ENCODE measurements at regions not wholly inside any gene's neighbourhood (a gene's known extent, or its start where the extent isn't known, plus 50 kb on each side); places are given as distances from the start of the nearest gene placed in this dataset.
"Not testable (repeated sequence)": the region's sequence is repeated elsewhere in the genome, so short reads cannot be mapped to it uniquely, and the experiment has no call there.

- not testable (repeated sequence) for H3K27ac ChIP-seq (ENCODE audit: low read length); H3K9ac ChIP-seq (ENCODE audit: low read length); H3K36me3 ChIP-seq (ENCODE audit: control insufficient read depth, low read depth, low read length); H3K9me3 ChIP-seq (ENCODE audit: control insufficient read depth, low read depth, low read length); H3K4me3 ChIP-seq (ENCODE audit: low read length); H3K27me3 ChIP-seq (ENCODE audit: control insufficient read depth, insufficient read depth, low read length); H3K4me1 ChIP-seq (ENCODE audit: control insufficient read depth, low read depth, low read length)
Observed at GRCh38 chrX:125614591-125615343, 295.1 kb downstream of the TEX13C start.

DNA sequence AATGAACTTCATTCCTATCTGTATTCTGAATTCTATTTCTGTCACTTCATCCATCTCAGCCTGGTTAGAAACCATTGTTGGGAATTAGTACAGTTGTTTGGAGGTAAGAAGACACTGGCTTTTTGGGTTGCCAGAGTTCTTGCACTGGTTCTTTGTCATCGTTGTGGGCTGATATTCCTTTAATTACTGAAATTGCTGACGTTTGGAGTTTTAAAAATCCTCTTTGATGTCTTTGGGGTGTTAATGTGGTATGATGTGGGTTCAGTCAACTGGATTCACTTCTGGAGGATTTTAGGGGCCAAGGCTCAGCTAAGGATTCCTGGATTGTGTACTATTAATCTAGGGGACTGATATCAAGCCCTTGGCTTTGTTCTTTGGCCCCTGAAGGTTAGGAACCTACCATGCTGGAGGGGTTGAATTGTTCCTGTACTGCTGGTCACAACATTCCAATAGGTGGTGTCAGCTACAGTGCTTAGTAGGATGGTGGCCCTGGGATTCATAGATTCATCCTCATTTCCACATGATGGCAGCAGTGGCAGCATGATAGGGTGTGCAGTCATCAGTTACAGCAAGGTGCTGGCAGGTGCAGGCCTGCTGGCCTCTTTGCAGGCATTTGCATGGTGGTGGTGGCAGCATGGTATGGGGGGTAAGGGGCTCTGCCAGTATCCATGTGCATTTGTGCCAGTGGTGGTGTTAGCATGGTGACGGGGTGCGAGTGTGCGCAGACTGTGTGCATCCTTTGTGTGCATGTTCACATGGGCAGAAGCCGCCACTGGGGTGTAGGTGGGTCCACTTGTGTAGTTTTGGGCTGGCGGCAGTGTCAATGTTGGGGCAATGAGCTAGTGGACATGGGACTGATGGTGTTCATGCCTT is 301.3 kb downstream of the TEX13C start:
- H3K36me3 ChIP-seq (ENCODE audit: control insufficient read depth, low read depth, low read length), result no peaks in the 10 kb centered on the region
- H3K27me3 ChIP-seq (ENCODE audit: control insufficient read depth, insufficient read depth, low read length), result no peaks in the 10 kb centered on the region
- H3K4me3 ChIP-seq (ENCODE audit: low read length), result no peak overlapping the region
- no peaks in the 10 kb centered on the region for H3K4me1 ChIP-seq (ENCODE audit: control insufficient read depth, low read depth, low read length)
- no peak overlapping the region for H3K27ac ChIP-seq (ENCODE audit: low read length)
- H3K9me3 ChIP-seq (ENCODE audit: control insufficient read depth, low read depth, low read length), result peaks cover 3% of the 10 kb centered on the region
- H3K9ac ChIP-seq (ENCODE audit: low read length), result no peak overlapping the region

DNA sequence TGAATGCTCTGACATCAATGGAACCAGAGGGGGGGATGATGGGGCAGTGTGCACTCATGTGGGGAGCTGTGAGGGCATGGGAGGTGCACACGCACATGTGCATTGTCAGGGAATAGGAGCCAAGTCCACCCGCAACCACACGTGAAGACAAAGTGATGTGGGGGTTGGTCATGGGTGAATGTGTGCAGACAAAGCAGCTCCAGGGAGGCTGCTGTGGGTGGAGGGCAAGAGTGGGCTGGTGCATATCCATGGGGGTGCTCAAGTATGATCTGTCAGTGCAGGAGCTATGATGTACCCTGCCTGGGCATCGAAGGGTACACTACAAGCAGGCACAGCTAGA is 301.9 kb downstream of the TEX13C start:
- Histone ChIP-seq H3K27ac (ENCODE audit: low read length) (no peak overlapping the region), H3K36me3 (ENCODE audit: control insufficient read depth, low read depth, low read length) (no peaks in the 10 kb centered on the region), H3K4me1 (ENCODE audit: control insufficient read depth, low read depth, low read length) (no peaks in the 10 kb centered on the region), H3K4me3 (ENCODE audit: low read length) (no peak overlapping the region), H3K27me3 (ENCODE audit: control insufficient read depth, insufficient read depth, low read length) (no peaks in the 10 kb centered on the region), H3K9me3 (ENCODE audit: control insufficient read depth, low read depth, low read length) (peaks cover 3% of the 10 kb centered on the region), H3K9ac (ENCODE audit: low read length) (no peak overlapping the region)

DNA sequence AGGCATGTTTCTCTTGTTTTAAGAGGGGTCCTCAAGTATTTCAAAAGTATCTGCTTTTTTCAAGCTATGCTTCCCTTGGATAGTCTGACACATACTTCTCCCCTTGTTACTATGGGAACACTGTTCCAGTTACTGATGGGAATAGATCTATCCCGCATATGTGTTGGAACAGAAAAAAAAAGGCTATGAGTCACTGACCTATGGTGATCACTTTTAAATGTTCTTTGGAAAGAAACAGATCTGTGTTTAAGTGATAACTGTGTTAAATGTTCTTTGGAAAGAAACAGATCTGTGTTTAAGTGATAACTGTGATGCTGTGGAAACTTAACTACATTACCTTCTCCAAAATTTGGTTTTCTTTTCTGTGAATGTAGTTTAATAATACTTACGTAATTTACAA is 303.2 kb downstream of the TEX13C start:
- Histone ChIP-seq H3K9ac (ENCODE audit: low read length) (no peak overlapping the region), H3K27me3 (ENCODE audit: control insufficient read depth, insufficient read depth, low read length) (no peaks in the 10 kb centered on the region), H3K9me3 (ENCODE audit: control insufficient read depth, low read depth, low read length) (peaks cover 8% of the 10 kb centered on the region), H3K36me3 (ENCODE audit: control insufficient read depth, low read depth, low read length) (no peaks in the 10 kb centered on the region), H3K4me3 (ENCODE audit: low read length) (no peak overlapping the region), H3K4me1 (ENCODE audit: control insufficient read depth, low read depth, low read length) (no peaks in the 10 kb centered on the region), H3K27ac (ENCODE audit: low read length) (no peak overlapping the region)

GRCh38 chrX:125627676-125628075 is 308.0 kb downstream of the TEX13C start:
- Histone ChIP-seq H3K4me1 (ENCODE audit: control insufficient read depth, low read depth, low read length) (no peaks in the 10 kb centered on the region), H3K9ac (ENCODE audit: low read length) (no peak overlapping the region), H3K4me3 (ENCODE audit: low read length) (no peak overlapping the region), H3K9me3 (ENCODE audit: control insufficient read depth, low read depth, low read length) (peaks cover 13% of the 10 kb centered on the region), H3K36me3 (ENCODE audit: control insufficient read depth, low read depth, low read length) (no peaks in the 10 kb centered on the region), H3K27me3 (ENCODE audit: control insufficient read depth, insufficient read depth, low read length) (no peaks in the 10 kb centered on the region), H3K27ac (ENCODE audit: low read length) (no peak overlapping the region)

GRCh38 chrX:125628435-125628834 is 308.8 kb downstream of the TEX13C start:
- Histone ChIP-seq H3K27me3 (ENCODE audit: control insufficient read depth, insufficient read depth, low read length) (no peaks in the 10 kb centered on the region), H3K4me3 (ENCODE audit: low read length) (no peak overlapping the region), H3K27ac (ENCODE audit: low read length) (no peak overlapping the region)

DNA sequence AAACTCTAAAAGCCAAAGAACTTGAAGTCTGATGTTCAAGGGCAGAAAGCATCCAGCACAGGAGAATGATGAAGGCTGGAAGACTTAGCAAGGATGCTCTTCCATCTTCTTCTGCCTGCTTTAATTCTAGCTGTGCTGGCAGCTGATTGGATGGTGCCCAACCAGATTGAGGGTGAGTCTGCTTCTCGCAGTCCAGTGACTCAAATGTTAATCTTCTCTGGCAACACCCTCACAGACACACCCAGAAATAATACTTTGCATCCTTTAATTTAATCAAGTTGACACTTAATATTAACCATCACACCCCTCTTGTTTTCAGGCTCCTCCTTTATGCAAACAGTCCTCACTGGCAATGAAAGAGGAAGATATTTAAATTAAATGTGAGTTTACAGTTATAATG is 321.7 kb downstream of the TEX13C start:
- Histone ChIP-seq H3K4me1 (ENCODE audit: control insufficient read depth, low read depth, low read length) (no peaks in the 10 kb centered on the region), H3K27me3 (ENCODE audit: control insufficient read depth, insufficient read depth, low read length) (no peaks in the 10 kb centered on the region)

More at GRCh38 chrX:125628435-125628834, 308.8 kb downstream of the TEX13C start:
- H3K4me1 ChIP-seq (ENCODE audit: control insufficient read depth, low read depth, low read length), result no peaks in the 10 kb centered on the region
- no peak overlapping the region for H3K9ac ChIP-seq (ENCODE audit: low read length)
- peaks cover 21% of the 10 kb centered on the region for H3K9me3 ChIP-seq (ENCODE audit: control insufficient read depth, low read depth, low read length)
- H3K36me3 ChIP-seq (ENCODE audit: control insufficient read depth, low read depth, low read length), result no peaks in the 10 kb centered on the region

DNA sequence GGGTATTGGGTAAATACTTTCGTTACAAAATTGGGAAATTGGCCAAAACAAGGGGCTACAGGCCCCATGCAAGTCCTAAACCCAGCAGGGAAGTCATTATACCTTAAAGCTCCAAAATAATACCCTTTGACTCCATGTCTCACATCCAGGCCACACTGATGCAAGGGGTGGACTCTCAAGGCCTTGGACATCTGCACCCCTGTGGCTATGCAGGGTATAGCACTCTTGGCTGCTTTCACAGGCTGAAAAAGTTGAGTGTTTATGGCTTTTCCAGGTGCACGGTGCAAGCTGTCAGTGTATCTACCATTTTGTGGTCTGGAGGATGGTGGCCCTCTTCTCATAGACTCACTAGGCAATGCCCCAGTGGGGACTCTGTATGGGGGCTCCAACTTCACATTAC is 326.5 kb downstream of the TEX13C start:
- Histone ChIP-seq H3K27me3 (ENCODE audit: control insufficient read depth, insufficient read depth, low read length) (no peaks in the 10 kb centered on the region), H3K9me3 (ENCODE audit: control insufficient read depth, low read depth, low read length) (peaks cover 7% of the 10 kb centered on the region), H3K4me3 (ENCODE audit: low read length) (no peak overlapping the region), H3K4me1 (ENCODE audit: control insufficient read depth, low read depth, low read length) (no peaks in the 10 kb centered on the region), H3K27ac (ENCODE audit: low read length) (no peak overlapping the region), H3K36me3 (ENCODE audit: control insufficient read depth, low read depth, low read length) (no peaks in the 10 kb centered on the region), H3K9ac (ENCODE audit: low read length) (no peak overlapping the region)

More for the DNA sequence above, 321.7 kb downstream of the TEX13C start:
- Histone ChIP-seq H3K36me3 (ENCODE audit: control insufficient read depth, low read depth, low read length) (no peaks in the 10 kb centered on the region), H3K9ac (ENCODE audit: low read length) (no peak overlapping the region), H3K9me3 (ENCODE audit: control insufficient read depth, low read depth, low read length) (peaks cover 5% of the 10 kb centered on the region), H3K27ac (ENCODE audit: low read length) (no peak overlapping the region), H3K4me3 (ENCODE audit: low read length) (no peak overlapping the region)

DNA sequence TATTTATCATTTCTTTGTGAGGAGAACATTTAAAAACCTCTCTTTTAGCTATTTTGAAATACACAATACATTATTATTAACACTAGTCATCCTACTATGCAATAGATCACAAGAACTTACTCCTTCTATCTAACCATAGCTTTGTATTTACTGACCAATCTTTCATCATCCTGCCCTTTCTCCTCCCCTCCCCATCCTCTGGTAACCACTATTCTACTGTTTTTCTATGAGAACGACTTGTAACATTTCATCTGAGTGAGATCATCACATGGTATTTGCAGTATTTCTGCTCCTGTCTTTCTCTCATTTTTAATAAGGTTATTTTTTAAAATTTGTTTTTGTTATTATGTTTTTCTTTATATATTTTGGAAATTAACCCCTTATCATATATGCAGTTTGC is 331.8 kb downstream of the TEX13C start:
- no peak overlapping the region for H3K9ac ChIP-seq (ENCODE audit: low read length)
- no peak overlapping the region for H3K4me3 ChIP-seq (ENCODE audit: low read length)
- H3K9me3 ChIP-seq (ENCODE audit: control insufficient read depth, low read depth, low read length), result peaks cover 23% of the 10 kb centered on the region
- H3K27ac ChIP-seq (ENCODE audit: low read length), result no peak overlapping the region
- no peaks in the 10 kb centered on the region for H3K36me3 ChIP-seq (ENCODE audit: control insufficient read depth, low read depth, low read length)
- H3K4me1 ChIP-seq (ENCODE audit: control insufficient read depth, low read depth, low read length), result no peaks in the 10 kb centered on the region
- no peaks in the 10 kb centered on the region for H3K27me3 ChIP-seq (ENCODE audit: control insufficient read depth, insufficient read depth, low read length)

GRCh38 chrX:125654501-125654900 is 334.8 kb downstream of the TEX13C start:
- peaks cover 28% of the 10 kb centered on the region for H3K9me3 ChIP-seq (ENCODE audit: control insufficient read depth, low read depth, low read length)
- H3K4me3 ChIP-seq (ENCODE audit: low read length), result no peak overlapping the region
- no peak overlapping the region for H3K27ac ChIP-seq (ENCODE audit: low read length)
- H3K27me3 ChIP-seq (ENCODE audit: control insufficient read depth, insufficient read depth, low read length), result no peaks in the 10 kb centered on the region
- no peaks in the 10 kb centered on the region for H3K4me1 ChIP-seq (ENCODE audit: control insufficient read depth, low read depth, low read length)
- H3K36me3 ChIP-seq (ENCODE audit: control insufficient read depth, low read depth, low read length), result no peaks in the 10 kb centered on the region
- no peak overlapping the region for H3K9ac ChIP-seq (ENCODE audit: low read length)

- H3K27me3 ChIP-seq (ENCODE audit: control insufficient read depth, insufficient read depth, low read length), result no peaks in the 10 kb centered on the region
- H3K4me1 ChIP-seq (ENCODE audit: control insufficient read depth, low read depth, low read length), result no peaks in the 10 kb centered on the region
- H3K4me3 ChIP-seq (ENCODE audit: low read length), result no peak overlapping the region
- H3K27ac ChIP-seq (ENCODE audit: low read length), result no peak overlapping the region
- peaks cover 29% of the 10 kb centered on the region for H3K9me3 ChIP-seq (ENCODE audit: control insufficient read depth, low read depth, low read length)
- no peak overlapping the region for H3K9ac ChIP-seq (ENCODE audit: low read length)
- H3K36me3 ChIP-seq (ENCODE audit: control insufficient read depth, low read depth, low read length), result no peaks in the 10 kb centered on the region
Observed at GRCh38 chrX:125673758-125674157, 354.1 kb downstream of the TEX13C start.

GRCh38 chrX:125678258-125678657 is 358.6 kb downstream of the TEX13C start:
- H3K36me3 ChIP-seq (ENCODE audit: control insufficient read depth, low read depth, low read length), result no peaks in the 10 kb centered on the region
- no peaks in the 10 kb centered on the region for H3K27me3 ChIP-seq (ENCODE audit: control insufficient read depth, insufficient read depth, low read length)
- H3K9ac ChIP-seq (ENCODE audit: low read length), result no peak overlapping the region
- no peak overlapping the region for H3K4me3 ChIP-seq (ENCODE audit: low read length)
- H3K9me3 ChIP-seq (ENCODE audit: control insufficient read depth, low read depth, low read length), result peaks cover 33% of the 10 kb centered on the region
- H3K27ac ChIP-seq (ENCODE audit: low read length), result no peak overlapping the region
- H3K4me1 ChIP-seq (ENCODE audit: control insufficient read depth, low read depth, low read length), result no peaks in the 10 kb centered on the region

Data from iPS-18a (cell line).